Activated T-cell treated with anti-CD3 and anti-CD28 coated beads, Interleukin-2, amount 50 U/mL, for 72 hours (primary cell): ENCODE measurements at regions not wholly inside any gene's neighbourhood (a gene's known extent, or its start where the extent isn't known, plus 50 kb on each side); places are given as distances from the start of the nearest gene placed in this dataset.

Experiments
- ATAC-seq, 2 donors: fragments of 150-1000 bp; cut with Tn5 transposase; replicated peaks in 1 of 2; 2 replicates each; pipeline ENCODE4 v1.10.0; 2021; ENCODE audit warnings: moderate library complexity in 2 of 2, mild to moderate bottlenecking in 1 of 2
- DNase-seq, 2 donors: peaks; one replicate each; pipeline ENCODE4 v3.0.0; 2021 to 2022; ENCODE audit warnings: mixed read lengths in 1 of 2
- H3K27ac Mint-ChIP-seq: one replicate; pipeline ENCODE4 v1.8.0; 2022; ENCODE audit warnings: mild to moderate bottlenecking, moderate library complexity, mixed read lengths
- H3K27me3 Mint-ChIP-seq: one replicate; pipeline ENCODE4 v1.8.0; 2022; ENCODE audit warnings: low read depth, mixed read lengths
- H3K36me3 Mint-ChIP-seq, 2 donors: one replicate each; pipeline ENCODE4 v1.8.0; 2022; ENCODE audit warnings: mixed read lengths in 2 of 2, mild to moderate bottlenecking in 1 of 2; ENCODE audit not compliant: insufficient read depth in 2 of 2
- H3K4me1 Mint-ChIP-seq: one replicate; pipeline ENCODE4 v1.8.0; 2022; ENCODE audit warnings: low read depth, mixed read lengths
- H3K4me3 Mint-ChIP-seq, 2 donors: one replicate each; pipeline ENCODE4 v1.8.0; 2022; ENCODE audit warnings: mild to moderate bottlenecking in 2 of 2, mixed read lengths in 2 of 2, moderate library complexity in 2 of 2
- H3K9me3 Mint-ChIP-seq, 2 donors: one replicate each; pipeline ENCODE4 v1.8.0; 2022; ENCODE audit warnings: mixed read lengths in 2 of 2

DNA sequence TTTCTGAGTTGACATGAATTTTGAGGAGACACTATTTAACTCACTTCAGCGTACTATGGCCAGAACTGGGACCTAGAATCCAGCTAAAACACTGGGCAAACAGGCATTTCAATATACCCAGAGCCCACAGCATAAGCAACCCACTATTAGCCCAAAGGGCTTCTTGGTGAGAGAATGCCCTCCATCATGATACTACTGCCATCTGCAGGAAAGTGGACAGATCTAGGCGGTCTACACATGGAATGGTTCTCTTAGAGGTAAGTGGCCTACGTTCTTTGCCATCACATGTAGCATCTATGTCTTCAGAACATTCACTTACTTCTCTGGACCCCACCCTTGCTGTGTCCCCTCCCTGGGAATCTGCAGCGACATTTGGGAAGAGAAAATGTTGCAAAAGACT lies 181.3 kb upstream of the LINC00305 start:
- Mint-ChIP-seq H3K9me3 (peaks cover 2 to 6% of the 10 kb centered on the region in 2 donors), H3K4me1 (no peaks in the 10 kb centered on the region), H3K36me3 (no peaks in the 10 kb centered on the region), H3K27me3 (no peaks in the 10 kb centered on the region), H3K4me3 (no peak overlapping the region), H3K27ac (no peak overlapping the region)
- DNase-seq (no peak), ATAC-seq (no peak)

DNA sequence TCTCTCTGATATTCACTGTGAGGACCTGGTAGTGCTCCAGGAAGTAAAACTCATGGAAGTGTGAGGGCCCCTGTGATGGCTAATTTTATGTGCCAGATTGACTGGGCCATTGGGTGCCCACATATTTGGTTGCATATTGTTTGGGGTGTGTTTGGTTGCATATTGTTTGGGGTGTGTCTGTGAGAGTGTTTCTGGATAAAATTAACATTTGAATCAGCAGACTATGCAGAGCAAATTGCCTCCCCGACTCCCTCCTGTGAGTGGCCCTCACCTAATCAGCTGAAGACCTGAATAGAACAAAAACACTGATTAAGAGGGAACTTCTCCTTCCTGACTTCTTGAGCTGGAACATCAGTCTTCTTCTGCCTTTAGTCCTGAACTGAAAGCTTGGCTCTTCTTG lies 173.3 kb upstream of the LINC00305 start:
- Mint-ChIP-seq H3K27ac (no peak overlapping the region), H3K9me3 (peaks cover 11% of the 10 kb centered on the region in 2 donors), H3K36me3 (peaks cover 0 to 2% of the 10 kb centered on the region in 2 donors), H3K4me3 (no peak overlapping the region), H3K27me3 (no peaks in the 10 kb centered on the region), H3K4me1 (no peaks in the 10 kb centered on the region)
- DNase-seq (no peak), ATAC-seq (no peak)

GRCh38 chr18:64318547-64318946 lies 169.7 kb upstream of the LINC00305 start:
- H3K27ac Mint-ChIP-seq = no peak overlapping the region

GRCh38 chr18:64311859-64312258 lies 163.0 kb upstream of the LINC00305 start:
- Mint-ChIP-seq H3K4me1 (no peaks in the 10 kb centered on the region), H3K36me3 (no peaks in the 10 kb centered on the region), H3K27ac (no peak overlapping the region), H3K9me3 (peaks cover 0 to 1% of the 10 kb centered on the region in 2 donors), H3K4me3 (no peak overlapping the region), H3K27me3 (no peaks in the 10 kb centered on the region)
- ATAC-seq (no peak), DNase-seq (no peak)

More at GRCh38 chr18:64318547-64318946, 169.7 kb upstream of the LINC00305 start:
- Mint-ChIP-seq H3K27me3 (no peaks in the 10 kb centered on the region), H3K4me3 (no peak overlapping the region), H3K36me3 (peaks cover 0 to 2% of the 10 kb centered on the region in 2 donors), H3K4me1 (no peaks in the 10 kb centered on the region), H3K9me3 (peaks cover 10 to 13% of the 10 kb centered on the region in 2 donors)
- ATAC-seq = no peak
- no peak for DNase-seq

DNA sequence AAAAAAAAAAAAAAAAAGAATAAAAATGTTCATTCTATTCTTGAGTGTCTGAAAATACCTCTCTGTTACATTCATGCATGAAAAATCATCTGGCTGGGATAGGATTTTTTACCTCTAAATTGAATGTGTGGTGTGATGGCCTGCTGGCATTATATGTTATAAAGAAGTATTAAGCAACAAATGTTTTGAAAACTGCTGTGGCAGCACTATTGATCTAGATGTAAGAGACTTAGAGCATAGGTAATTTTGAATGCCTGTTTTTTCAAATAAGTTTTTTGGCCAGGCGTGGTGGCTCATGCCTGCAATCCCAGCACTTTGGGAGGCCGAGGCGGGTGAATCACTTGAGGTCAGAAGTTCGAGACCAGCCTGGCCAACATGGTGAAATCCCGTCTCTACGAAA lies 147.0 kb upstream of the LINC00305 start:
- DNase-seq (no peak), ATAC-seq (no peak)
- no peaks in the 10 kb centered on the region for H3K36me3 Mint-ChIP-seq
- H3K4me1 Mint-ChIP-seq = no peaks in the 10 kb centered on the region
- no peak overlapping the region for H3K27ac Mint-ChIP-seq
- no peaks in the 10 kb centered on the region for H3K27me3 Mint-ChIP-seq
- H3K9me3 Mint-ChIP-seq = no peaks in the 10 kb centered on the region
- no peak overlapping the region for H3K4me3 Mint-ChIP-seq

GRCh38 chr18:64294967-64295366 lies 146.1 kb upstream of the LINC00305 start:
- no peak for ATAC-seq
- Mint-ChIP-seq H3K9me3 (no peaks in the 10 kb centered on the region), H3K4me3 (no peak overlapping the region), H3K36me3 (no peaks in the 10 kb centered on the region), H3K27me3 (no peaks in the 10 kb centered on the region), H3K4me1 (no peaks in the 10 kb centered on the region), H3K27ac (no peak overlapping the region)
- DNase-seq = no peak

- H3K27me3 Mint-ChIP-seq = no peaks in the 10 kb centered on the region
- no peak for ATAC-seq
These were observed 139.5 kb upstream of the LINC00305 start for GRCh38 chr18:64288432-64288831.

DNA sequence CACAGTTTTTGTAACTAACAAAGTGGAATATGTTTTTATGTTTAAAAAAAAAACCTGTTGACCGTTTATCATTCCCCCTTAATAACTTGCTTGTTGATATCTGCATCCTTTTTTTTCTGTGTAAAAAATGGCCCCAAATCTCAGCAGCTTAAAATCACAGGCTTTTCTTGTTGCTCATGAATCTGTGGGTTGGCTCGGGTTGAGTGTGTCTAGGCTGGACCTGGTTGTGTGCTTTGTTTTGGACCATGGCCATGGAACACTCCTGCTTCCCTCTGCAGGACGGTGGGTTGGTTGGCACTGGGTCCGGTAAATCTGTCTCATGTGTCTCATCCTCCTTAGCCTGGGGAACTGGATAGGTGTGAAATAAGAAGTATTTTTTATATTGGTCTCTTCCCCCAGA lies 139.0 kb upstream of the LINC00305 start:
- H3K36me3 Mint-ChIP-seq = no peaks in the 10 kb centered on the region

More at GRCh38 chr18:64288432-64288831, 139.5 kb upstream of the LINC00305 start:
- H3K36me3 Mint-ChIP-seq = no peaks in the 10 kb centered on the region
- no peak overlapping the region for H3K27ac Mint-ChIP-seq
- H3K4me3 Mint-ChIP-seq = no peak overlapping the region
- H3K4me1 Mint-ChIP-seq = no peaks in the 10 kb centered on the region
- no peaks in the 10 kb centered on the region for H3K9me3 Mint-ChIP-seq
- DNase-seq = no peak

GRCh38 chr18:64283059-64283458 lies 134.2 kb upstream of the LINC00305 start:
- Mint-ChIP-seq H3K36me3 (no peaks in the 10 kb centered on the region), H3K4me1 (no peaks in the 10 kb centered on the region)

More for the DNA sequence above, 139.0 kb upstream of the LINC00305 start:
- no peak for ATAC-seq
- H3K4me3 Mint-ChIP-seq = no peak overlapping the region
- no peaks in the 10 kb centered on the region for H3K4me1 Mint-ChIP-seq
- no peaks in the 10 kb centered on the region for H3K9me3 Mint-ChIP-seq
- DNase-seq = no peak
- H3K27me3 Mint-ChIP-seq = no peaks in the 10 kb centered on the region
- H3K27ac Mint-ChIP-seq = no peak overlapping the region

DNA sequence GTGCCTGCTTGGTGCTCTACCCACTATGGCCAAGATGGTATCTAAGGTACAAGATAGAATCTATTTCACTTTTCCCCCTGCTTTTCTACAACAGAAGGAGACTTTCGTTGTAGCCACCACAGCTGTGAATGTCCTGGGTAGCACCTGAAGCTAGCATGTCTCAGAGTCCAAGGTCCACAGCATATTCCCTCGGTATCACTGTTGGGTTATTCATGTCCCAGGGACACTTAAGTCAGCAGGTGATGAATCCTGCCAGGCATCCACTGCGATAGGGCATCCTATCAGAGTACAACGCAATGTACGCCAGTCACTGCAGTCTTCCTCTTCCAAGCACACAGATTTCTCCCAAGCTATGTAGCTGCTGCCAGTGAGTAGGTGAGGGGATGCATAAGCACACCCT lies 129.1 kb upstream of the LINC00305 start:
- Mint-ChIP-seq H3K27me3 (no peaks in the 10 kb centered on the region), H3K36me3 (no peaks in the 10 kb centered on the region), H3K9me3 (peaks cover 6 to 10% of the 10 kb centered on the region in 2 donors), H3K4me3 (no peak overlapping the region), H3K27ac (no peak overlapping the region), H3K4me1 (no peaks in the 10 kb centered on the region)
- ATAC-seq = no peak
- no peak for DNase-seq

More at GRCh38 chr18:64283059-64283458, 134.2 kb upstream of the LINC00305 start:
- Mint-ChIP-seq H3K27me3 (no peaks in the 10 kb centered on the region), H3K9me3 (peaks cover 2 to 3% of the 10 kb centered on the region in 2 donors), H3K4me3 (no peak overlapping the region), H3K27ac (no peak overlapping the region)
- DNase-seq = no peak
- no peak for ATAC-seq

DNA sequence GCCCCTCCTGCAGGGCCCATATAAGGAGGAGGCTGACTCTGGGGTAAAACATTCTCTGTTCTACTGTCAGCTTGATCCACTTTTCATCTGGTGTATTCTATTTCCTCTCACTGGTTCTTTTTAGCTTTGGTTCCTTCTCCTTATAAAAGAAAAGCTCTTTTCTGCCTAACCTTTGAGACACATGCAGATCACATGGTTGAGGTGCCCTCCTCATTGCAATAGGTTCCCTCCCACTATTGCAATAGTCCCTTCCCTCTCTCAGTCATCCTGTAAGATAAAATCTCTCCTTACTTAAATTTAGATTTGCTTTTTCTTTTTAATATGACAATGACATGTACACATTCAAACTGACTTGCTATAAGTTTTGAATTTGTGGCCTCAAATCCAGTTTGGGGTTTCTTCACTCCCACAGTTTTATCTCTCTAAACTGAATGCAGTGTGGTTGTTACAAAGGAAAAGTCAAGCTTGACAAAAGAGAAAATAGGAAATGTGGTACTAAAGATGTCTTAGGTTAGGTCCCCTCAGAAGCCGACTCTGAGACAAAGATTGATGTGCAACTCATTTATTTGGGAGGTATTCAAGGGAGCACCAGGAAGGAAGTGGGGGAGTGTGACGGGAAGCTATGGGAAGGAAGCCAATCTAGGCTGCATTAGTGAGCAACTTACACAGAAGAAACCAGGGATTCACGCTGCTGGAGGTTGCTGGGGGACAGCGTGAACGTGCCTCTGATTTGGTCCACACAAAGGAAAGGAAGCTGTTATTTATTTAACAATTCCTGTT lies 127.6 kb upstream of the LINC00305 start:
- no peaks in the 10 kb centered on the region for H3K27me3 Mint-ChIP-seq
- no peak overlapping the region for H3K27ac Mint-ChIP-seq
- H3K4me1 Mint-ChIP-seq = no peaks in the 10 kb centered on the region
- H3K9me3 Mint-ChIP-seq = peaks cover 4 to 9% of the 10 kb centered on the region in 2 donors
- no peak for ATAC-seq
- DNase-seq = no peak
- no peaks in the 10 kb centered on the region for H3K36me3 Mint-ChIP-seq
- H3K4me3 Mint-ChIP-seq = no peak overlapping the region

DNA sequence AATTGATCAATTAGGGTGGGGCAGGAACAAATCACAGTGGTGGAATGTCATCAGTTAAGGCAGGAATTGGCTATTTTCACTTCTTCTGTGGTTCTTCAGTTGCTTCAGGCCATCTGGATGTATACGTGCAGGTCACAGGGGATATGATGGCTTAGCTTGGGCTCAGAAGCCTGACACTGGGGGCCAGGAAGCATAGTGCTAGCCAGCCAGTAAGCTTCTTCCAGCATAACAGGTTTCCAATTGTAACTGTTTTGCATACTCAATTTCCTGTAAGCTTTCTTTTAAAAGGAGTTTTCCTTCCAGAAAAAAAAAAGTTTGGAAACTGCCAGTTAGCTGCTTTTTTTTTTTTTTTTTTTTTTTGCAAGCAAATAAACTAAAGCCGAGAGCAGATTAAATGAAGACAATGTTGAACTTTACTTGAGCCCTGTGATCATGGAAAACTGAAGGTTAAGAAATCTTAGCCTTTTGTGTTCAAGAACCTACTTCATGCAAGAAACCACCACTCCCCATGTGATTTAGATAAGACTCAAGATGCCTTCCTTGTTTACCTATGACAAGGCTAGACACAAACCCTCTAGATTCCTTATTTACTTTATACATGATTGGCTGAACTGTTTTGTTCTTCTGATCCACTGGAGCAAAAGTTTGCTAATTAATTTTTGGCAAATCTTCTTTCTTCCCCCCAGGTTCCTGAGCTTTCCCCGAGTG lies 126.9 kb upstream of the LINC00305 start:
- no peak for DNase-seq
- no peak overlapping the region for H3K27ac Mint-ChIP-seq
- no peaks in the 10 kb centered on the region for H3K4me1 Mint-ChIP-seq
- no peak overlapping the region for H3K4me3 Mint-ChIP-seq
- no peak for ATAC-seq
- H3K27me3 Mint-ChIP-seq = no peaks in the 10 kb centered on the region
- peaks cover 4 to 9% of the 10 kb centered on the region in 2 donors for H3K9me3 Mint-ChIP-seq
- no peaks in the 10 kb centered on the region for H3K36me3 Mint-ChIP-seq

DNA sequence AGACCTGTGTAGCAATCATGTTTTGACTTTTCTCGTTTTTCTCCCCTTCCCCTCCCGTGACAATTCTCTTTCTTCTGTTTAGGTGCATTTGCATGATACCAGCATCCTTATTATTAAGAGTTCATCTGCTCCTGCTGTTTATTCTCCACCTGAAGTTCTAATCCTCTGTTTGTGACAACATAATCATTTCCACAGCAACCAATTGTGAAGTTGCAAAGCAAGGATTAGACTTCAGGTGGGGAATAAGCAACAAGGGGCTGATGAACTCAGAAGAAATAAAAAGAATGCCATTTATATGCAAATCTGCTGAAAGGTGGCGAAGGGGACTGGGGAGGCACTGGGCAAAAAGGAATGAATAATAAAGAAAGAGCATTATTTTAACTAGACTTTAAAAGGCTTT lies 124.8 kb upstream of the LINC00305 start:
- ATAC-seq = no peak

More for the DNA sequence above, 124.8 kb upstream of the LINC00305 start:
- Mint-ChIP-seq H3K9me3 (peaks cover 6 to 10% of the 10 kb centered on the region in 2 donors), H3K4me1 (no peaks in the 10 kb centered on the region), H3K36me3 (no peaks in the 10 kb centered on the region), H3K4me3 (no peak overlapping the region), H3K27me3 (no peaks in the 10 kb centered on the region), H3K27ac (no peak overlapping the region)
- no peak for DNase-seq
